ENCODE measurements at regions not wholly inside any gene's neighbourhood (a gene's known extent, or its start where the extent isn't known, plus 50 kb on each side); places are given as distances from the start of the nearest gene placed in this dataset.

GRCh38 chr16:47987136-47987535 lies 168.7 kb downstream of the ABCC12 start:
- Histone ChIP-seq H3K4me1 (no peaks in the 10 kb centered on the region), H3K27ac (no peak overlapping the region), H3K79me2 (no peaks in the 10 kb centered on the region), H3K27me3 (ENCODE audit: control insufficient read depth, insufficient read depth, low read length) (no peaks in the 10 kb centered on the region), H3K9ac (no peak overlapping the region), H3K36me3 (ENCODE audit: control insufficient read depth, insufficient read depth, low read length) (no peaks in the 10 kb centered on the region), H2AFZ (no peak overlapping the region), H3K9me3 (ENCODE audit: control insufficient read depth, low read length) (no peaks in the 10 kb centered on the region), H3K4me2 (ENCODE audit: low read length) (no peak overlapping the region), H3K4me3 (ENCODE audit: low read depth, low read length) (no peak overlapping the region)
- TF ChIP-seq CTCF (IDR thresholded peaks at IDR 0.05), result no peak

- TF ChIP-seq CTCF (IDR thresholded peaks at IDR 0.05), result no peak
- H3K79me2 ChIP-seq, result no peaks in the 10 kb centered on the region
- no peak overlapping the region for H2AFZ ChIP-seq
- no peaks in the 10 kb centered on the region for H3K27me3 ChIP-seq (ENCODE audit: control insufficient read depth, insufficient read depth, low read length)
- no peaks in the 10 kb centered on the region for H3K36me3 ChIP-seq (ENCODE audit: control insufficient read depth, insufficient read depth, low read length)
- H3K4me2 ChIP-seq (ENCODE audit: low read length), result no peak overlapping the region
- H3K4me3 ChIP-seq (ENCODE audit: low read depth, low read length), result no peak overlapping the region
- H3K27ac ChIP-seq, result no peak overlapping the region
- H3K9ac ChIP-seq, result no peak overlapping the region
- no peaks in the 10 kb centered on the region for H3K4me1 ChIP-seq
- no peaks in the 10 kb centered on the region for H3K9me3 ChIP-seq (ENCODE audit: control insufficient read depth, low read length)
Measured at GRCh38 chr16:47986031-47986430, 169.8 kb downstream of the ABCC12 start.

GRCh38 chr16:47984669-47985068 lies 171.1 kb downstream of the ABCC12 start:
- Histone ChIP-seq H3K4me3 (ENCODE audit: low read depth, low read length) (no peak overlapping the region), H3K4me2 (ENCODE audit: low read length) (no peak overlapping the region), H3K9ac (no peak overlapping the region), H3K27ac (no peak overlapping the region), H3K27me3 (ENCODE audit: control insufficient read depth, insufficient read depth, low read length) (no peaks in the 10 kb centered on the region), H3K79me2 (no peaks in the 10 kb centered on the region), H3K36me3 (ENCODE audit: control insufficient read depth, insufficient read depth, low read length) (no peaks in the 10 kb centered on the region), H3K4me1 (no peaks in the 10 kb centered on the region), H2AFZ (no peak overlapping the region), H3K9me3 (ENCODE audit: control insufficient read depth, low read length) (no peaks in the 10 kb centered on the region)
- TF ChIP-seq CTCF (IDR thresholded peaks at IDR 0.05), result no peak

- Histone ChIP-seq H2AFZ (no peak overlapping the region), H3K4me3 (ENCODE audit: low read depth, low read length) (no peak overlapping the region)
Measured at GRCh38 chr16:47983999-47984580, 171.7 kb downstream of the ABCC12 start.

More at GRCh38 chr16:47983999-47984580, 171.7 kb downstream of the ABCC12 start:
- Histone ChIP-seq H3K4me1 (no peaks in the 10 kb centered on the region), H3K27ac (no peak overlapping the region), H3K36me3 (ENCODE audit: control insufficient read depth, insufficient read depth, low read length) (no peaks in the 10 kb centered on the region), H3K4me2 (ENCODE audit: low read length) (no peak overlapping the region), H3K9me3 (ENCODE audit: control insufficient read depth, low read length) (no peaks in the 10 kb centered on the region), H3K27me3 (ENCODE audit: control insufficient read depth, insufficient read depth, low read length) (no peaks in the 10 kb centered on the region), H3K79me2 (no peaks in the 10 kb centered on the region), H3K9ac (no peak overlapping the region)
- no peak for TF ChIP-seq CTCF (IDR thresholded peaks at IDR 0.05)

Data from parathyroid adenoma (tissue), 2 donors.